ENCODE measurements at regions not wholly inside any gene's neighbourhood (a gene's known extent, or its start where the extent isn't known, plus 50 kb on each side); places are given as distances from the start of the nearest gene placed in this dataset.

GRCh38 chr18:42510540-42510939 lies 555.5 kb downstream of the PIK3C3 start:
- no peak for TF ChIP-seq FOSL2 (IDR thresholded peaks at IDR 0.05; ENCODE audit: borderline replicate concordance, low read depth)
- no peak for TF ChIP-seq ZBTB33 (IDR thresholded peaks at IDR 0.05; ENCODE audit: borderline replicate concordance, low read depth)
- no peak for TF ChIP-seq NRF1 (IDR thresholded peaks at IDR 0.05; ENCODE audit: low read depth, low read length)
- no peak for TF ChIP-seq TEAD4 (IDR thresholded peaks at IDR 0.05; ENCODE audit: borderline replicate concordance, insufficient read depth)
- no peak for TF ChIP-seq RAD21 (IDR thresholded peaks at IDR 0.05; ENCODE audit: low read length)
- no peak for TF ChIP-seq SMC3 (IDR thresholded peaks at IDR 0.05; ENCODE audit: low read depth, low read length)
- TF ChIP-seq USF2 (IDR thresholded peaks at IDR 0.05; ENCODE audit: borderline replicate concordance, low read depth, low read length) = no peak
- TF ChIP-seq MEF2A (IDR thresholded peaks at IDR 0.05; ENCODE audit: borderline replicate concordance, low read depth) = no peak
- TF ChIP-seq PBX3 (IDR thresholded peaks at IDR 0.05) = no peak
- Histone ChIP-seq H3K9me3 (no peaks in the 10 kb centered on the region), H2AFZ (ENCODE audit: low read depth) (no peak overlapping the region), H3K27ac (ENCODE audit: low read depth in 2 of 2, low read length in 1 of 2) (no peak overlapping the region), H4K20me1 (ENCODE audit: insufficient read depth) (no peaks in the 10 kb centered on the region), H3K4me2 (no peak overlapping the region), H3K79me2 (ENCODE audit: insufficient read depth) (no peaks in the 10 kb centered on the region), H3K36me3 (replicated peaks in 1 of 2; ENCODE audit: control insufficient read depth in 1 of 2, insufficient read depth in 2 of 2, low read length in 1 of 2) (no peaks in the 10 kb centered on the region), H3K4me3 (ENCODE audit: low read depth in 2 of 2, low read length in 1 of 2) (no peak overlapping the region), H3K4me1 (ENCODE audit: control insufficient read depth in 1 of 2, insufficient read depth in 2 of 2, low read depth in 1 of 2, low read length in 1 of 2) (no peaks in the 10 kb centered on the region), H3F3A (replicated peaks; ENCODE audit: insufficient read depth) (no peaks in the 10 kb centered on the region), H3K9ac (no peak overlapping the region), H3K9me2 (no peaks in the 10 kb centered on the region), H3K27me3 (ENCODE audit: insufficient read depth) (no peaks in the 10 kb centered on the region)
- POLR2A ChIA-PET = no interaction called here
- no peak for DNase-seq
- CTCF ChIA-PET = no interaction called here

GRCh38 chr18:42513441-42513840 lies 558.4 kb downstream of the PIK3C3 start:
- H2AFZ ChIP-seq (ENCODE audit: low read depth) = no peak overlapping the region
- 50% methylated on average over 1 of the region's 1 CpG for WGBS (ENCODE audit: low lambda C conversion rate)
- no peaks in the 10 kb centered on the region for H3K36me3 ChIP-seq (replicated peaks in 1 of 2; ENCODE audit: control insufficient read depth in 1 of 2, insufficient read depth in 2 of 2, low read length in 1 of 2)
- H3F3A ChIP-seq (replicated peaks; ENCODE audit: insufficient read depth) = no peaks in the 10 kb centered on the region
- no peak overlapping the region for H3K4me2 ChIP-seq
- no peak overlapping the region for H3K27ac ChIP-seq (ENCODE audit: low read depth in 2 of 2, low read length in 1 of 2)
- H3K9me3 ChIP-seq = no peaks in the 10 kb centered on the region
- no peaks in the 10 kb centered on the region for H3K27me3 ChIP-seq (ENCODE audit: insufficient read depth)
- no peaks in the 10 kb centered on the region for H3K9me2 ChIP-seq
- ChIA-PET CTCF (no interaction called here), POLR2A (no interaction called here)
- H3K4me3 ChIP-seq (ENCODE audit: low read depth in 2 of 2, low read length in 1 of 2) = no peak overlapping the region
- no peak overlapping the region for H3K9ac ChIP-seq
- no peaks in the 10 kb centered on the region for H3K4me1 ChIP-seq (ENCODE audit: control insufficient read depth in 1 of 2, insufficient read depth in 2 of 2, low read depth in 1 of 2, low read length in 1 of 2)
- no peaks in the 10 kb centered on the region for H3K79me2 ChIP-seq (ENCODE audit: insufficient read depth)
- H4K20me1 ChIP-seq (ENCODE audit: insufficient read depth) = no peaks in the 10 kb centered on the region
- no peak for DNase-seq
- no peak for TF ChIP-seq POLR2AphosphoS5 (IDR thresholded peaks at IDR 0.05; ENCODE audit: low read depth, low read length)
- no peak for TF ChIP-seq FOXJ3 (CRISPR knock-in tag; IDR thresholded peaks at IDR 0.05)
- TF ChIP-seq USF2 (IDR thresholded peaks at IDR 0.05; ENCODE audit: borderline replicate concordance, low read depth, low read length) = no peak
- TF ChIP-seq JUND (IDR thresholded peaks at IDR 0.05) = no peak
- no peak for TF ChIP-seq EP300 (IDR thresholded peaks at IDR 0.05; ENCODE audit: borderline replicate concordance in 1 of 2, low read depth in 1 of 2, low read length in 1 of 2)
- TF ChIP-seq NRF1 (IDR thresholded peaks at IDR 0.05; ENCODE audit: low read depth, low read length) = no peak
- TF ChIP-seq TCF12 (IDR thresholded peaks at IDR 0.05) = no peak
- no peak for TF ChIP-seq YY1 (IDR thresholded peaks at IDR 0.05; ENCODE audit: low read depth)
- no peak for TF ChIP-seq NFIC (IDR thresholded peaks at IDR 0.05; ENCODE audit: borderline replicate concordance)
- TF ChIP-seq ZBTB33 (IDR thresholded peaks at IDR 0.05; ENCODE audit: borderline replicate concordance, low read depth) = no peak
- no peak for TF ChIP-seq USF1 (IDR thresholded peaks at IDR 0.05; ENCODE audit: borderline replicate concordance, low read depth)
- no peak for TF ChIP-seq FOXM1 (IDR thresholded peaks at IDR 0.05; ENCODE audit: low read depth)
- TF ChIP-seq RXRA (IDR thresholded peaks at IDR 0.05; ENCODE audit: borderline replicate concordance, low read depth) = no peak
- TF ChIP-seq EZH2phosphoT487 (IDR thresholded peaks at IDR 0.05; ENCODE audit: borderline replicate concordance, low read depth) = no peak
